WTC11 (cell line): ENCODE measurements at regions not wholly inside any gene's neighbourhood (a gene's known extent, or its start where the extent isn't known, plus 50 kb on each side); places are given as distances from the start of the nearest gene placed in this dataset.

Source experiments
- ATAC-seq: fragments of 200-7000 bp; cut with Tn5 transposase; 2 replicates; pipeline ENCODE4 v1.10.0; 2021; ENCODE audit warnings: mild to moderate bottlenecking, moderate library complexity
- CTCF ChIA-PET: fragments of 300-600 bp; sonication (Branson Sonifier 250); formaldehyde crosslinking; loops from one replicate; lab custom pipeline; 2021; ENCODE audit warnings: antibody characterized with exemption; lab: Charles Lee
- POLR2A ChIA-PET: fragments of 350-600 bp; sonication (Branson Sonifier 250); formaldehyde crosslinking; loops from one replicate; lab custom pipeline; 2021; ENCODE audit warnings: antibody characterized with exemption; lab: Charles Lee
- DNase-seq: peaks from one replicate; pipeline ENCODE4 v3.0.0; 2021; ENCODE audit warnings: low spot score
- H3K27ac Mint-ChIP-seq: 2 replicates; pipeline ENCODE4 v1.8.0; 2021; ENCODE audit warnings: mixed read lengths
- H3K27me3 Mint-ChIP-seq: 2 replicates; pipeline ENCODE4 v1.8.0; 2021; ENCODE audit warnings: low read depth, mild to moderate bottlenecking, moderate library complexity, mixed read lengths
- H3K36me3 Mint-ChIP-seq: 2 replicates; pipeline ENCODE4 v1.8.0; 2021; ENCODE audit warnings: mixed read lengths
- H3K4me1 Mint-ChIP-seq: 2 replicates; pipeline ENCODE4 v1.8.0; 2022; ENCODE audit warnings: mixed read lengths
- H3K4me3 Mint-ChIP-seq: 2 replicates; pipeline ENCODE4 v1.8.0; 2021; ENCODE audit warnings: mild to moderate bottlenecking, moderate library complexity, mixed read lengths
- H3K9me3 Mint-ChIP-seq: 2 replicates; pipeline ENCODE4 v1.8.0; 2021; ENCODE audit warnings: mixed read lengths
- KAT7 ChIP-seq: sonication (generic); formaldehyde crosslinking; IDR thresholded peaks from 2 replicates; pipeline ENCODE4 v1.8.1; 2023; ENCODE audit warnings: missing genetic modification reagents, mild to moderate bottlenecking, borderline replicate concordance
- NFATC4 ChIP-seq: fragments of 250-450 bp; sonication (Bioruptor Pico); IDR thresholded peaks from 2 replicates; pipeline ENCODE4 v1.9.0; 2021; ENCODE audit warnings: mild to moderate bottlenecking
- TCF7 ChIP-seq: sonication (generic); formaldehyde crosslinking; IDR thresholded peaks from 2 replicates; pipeline ENCODE4 v1.8.0; 2022; ENCODE audit warnings: mild to moderate bottlenecking, low read depth, missing genetic modification reagents, moderate library complexity
- TF ChIP-seq, protein P1 (sequence below): sonication (generic); formaldehyde crosslinking; IDR thresholded peaks from 2 replicates; pipeline ENCODE4 v1.8.1; 2022; ENCODE audit warnings: low read depth, missing genetic modification reagents, borderline replicate concordance

DNA sequence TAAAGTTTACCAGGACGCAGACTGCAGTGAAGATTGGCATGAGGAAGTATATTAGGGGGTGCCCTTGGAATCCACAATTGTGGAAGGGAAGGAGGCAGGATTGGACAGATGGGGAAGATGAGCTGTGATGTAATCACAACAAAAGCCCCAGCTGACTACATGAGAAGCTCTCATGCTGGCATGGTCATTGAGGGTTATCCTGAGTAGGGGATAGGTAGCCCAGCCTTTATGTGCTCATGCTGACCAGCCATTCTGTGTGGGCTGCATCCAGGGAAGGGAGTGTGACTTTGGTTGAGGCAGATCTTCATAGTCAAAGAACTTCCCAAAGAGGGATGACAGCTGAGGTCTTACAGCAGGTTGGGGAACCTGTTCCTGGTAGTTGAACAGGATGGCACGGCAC lies 52.0 kb upstream of the RANBP6 start:
- no peak for TF ChIP-seq KAT7
- TF ChIP-seq, protein P1, sequence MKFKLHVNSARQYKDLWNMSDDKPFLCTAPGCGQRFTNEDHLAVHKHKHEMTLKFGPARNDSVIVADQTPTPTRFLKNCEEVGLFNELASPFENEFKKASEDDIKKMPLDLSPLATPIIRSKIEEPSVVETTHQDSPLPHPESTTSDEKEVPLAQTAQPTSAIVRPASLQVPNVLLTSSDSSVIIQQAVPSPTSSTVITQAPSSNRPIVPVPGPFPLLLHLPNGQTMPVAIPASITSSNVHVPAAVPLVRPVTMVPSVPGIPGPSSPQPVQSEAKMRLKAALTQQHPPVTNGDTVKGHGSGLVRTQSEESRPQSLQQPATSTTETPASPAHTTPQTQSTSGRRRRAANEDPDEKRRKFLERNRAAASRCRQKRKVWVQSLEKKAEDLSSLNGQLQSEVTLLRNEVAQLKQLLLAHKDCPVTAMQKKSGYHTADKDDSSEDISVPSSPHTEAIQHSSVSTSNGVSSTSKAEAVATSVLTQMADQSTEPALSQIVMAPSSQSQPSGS (CRISPR knock-in tag), result no peak
- no peak for TF ChIP-seq NFATC4
- TF ChIP-seq TCF7 (CRISPR knock-in tag), result no peak
- Mint-ChIP-seq H3K27ac (no peak overlapping the region), H3K9me3 (peaks cover 42% of the 10 kb centered on the region), H3K4me1 (peaks cover under 1% of the 10 kb centered on the region; the same call in 1 of the 2 replicates), H3K4me3 (no peak overlapping the region), H3K36me3 (peaks cover 27% of the 10 kb centered on the region), H3K27me3 (0 out of 2 replicates have a peak, but pooled peaks cover 5% of the 10 kb centered on the region)
- ChIA-PET POLR2A (no interaction called here), CTCF (interaction anchor here (1.3 kb wide), 1 partner anchor 13 kb away, joined by 3 read pairs; no protein-coding TSS in a partner anchor)
- DNase-seq (no peak), ATAC-seq (no peak)
